IMR-90 (cell line): ENCODE measurements at regions not wholly inside any gene's neighbourhood (a gene's known extent, or its start where the extent isn't known, plus 50 kb on each side); places are given as distances from the start of the nearest gene placed in this dataset.

Experiments
- ATAC-seq: fragments of 200-7000 bp; cut with Tn5 transposase; 2 replicates; pipeline ENCODE4 v1.9.1; 2020; ENCODE audit warnings: low read depth, mild to moderate bottlenecking, moderate library complexity
- BruUV-seq: library from RNA; stranded (reverse); fragments of 400-500 nt; replicated peaks from 2 replicates; lab custom pipeline; 2021; lab: Mats Ljungman, UMichigan
- CTCF ChIA-PET: fragments of 300-600 bp; formaldehyde crosslinking; extraction: SDS; loops from one replicate; lab custom pipeline; 2021; ENCODE audit warnings: antibody characterized with exemption; lab: Yijun Ruan, JAX
- POLR2A ChIA-PET: fragments of 300-600 bp; sonication (Branson Sonifier 250); formaldehyde crosslinking; loops from one replicate; lab custom pipeline; 2022; ENCODE audit warnings: antibody characterized with exemption; ENCODE audit not compliant: unreplicated experiment; lab: Charles Lee
- DNase-seq: peaks from one replicate; pipeline ENCODE4 v3.0.0; 2013
- H2AFZ ChIP-seq: replicated peaks from 2 replicates; pipeline ENCODE3; 2013; ENCODE audit warnings: low read length, mild to moderate bottlenecking; ENCODE audit not compliant: poor library complexity
- H2AK5ac ChIP-seq: 2 replicates; pipeline ENCODE4 v1.6.1; 2013; ENCODE audit warnings: low read depth, low read length, inconsistent platforms
- H2AK9ac ChIP-seq: replicated peaks from 2 replicates; pipeline ENCODE3; 2013; ENCODE audit warnings: mild to moderate bottlenecking, low read depth, low read length, moderate library complexity; ENCODE audit not compliant: poor library complexity
- H2BK120ac ChIP-seq: 2 replicates; pipeline ENCODE4 v1.6.1; 2013; ENCODE audit warnings: low read depth, low read length, inconsistent platforms
- H2BK15ac ChIP-seq: 3 replicates; pipeline ENCODE4 v1.6.1; 2013; ENCODE audit warnings: low read depth, low read length, inconsistent platforms
- H2BK20ac ChIP-seq: 2 replicates; pipeline ENCODE4 v1.6.1; 2013; ENCODE audit warnings: low read depth, mild to moderate bottlenecking, inconsistent platforms, low read length, moderate library complexity
- H2BK5ac ChIP-seq: 2 replicates; pipeline ENCODE4 v1.6.1; 2013; ENCODE audit warnings: mild to moderate bottlenecking, low read depth, low read length, inconsistent platforms; ENCODE audit not compliant: poor library complexity, severe bottlenecking
- H3K14ac ChIP-seq: replicated peaks from 2 replicates; pipeline ENCODE4 v1.6.1; 2013; ENCODE audit warnings: low read depth, low read length, inconsistent platforms
- H3K18ac ChIP-seq: 2 replicates; pipeline ENCODE4 v1.6.1; 2013; ENCODE audit warnings: low read depth, low read length, control low read depth
- H3K23ac ChIP-seq: 2 replicates; pipeline ENCODE4 v1.6.1; 2013; ENCODE audit warnings: low read depth, low read length, inconsistent platforms
- H3K27ac ChIP-seq: 2 replicates; pipeline ENCODE4 v1.5.1; 2013; ENCODE audit warnings: mild to moderate bottlenecking, control low read depth, low read length; ENCODE audit not compliant: insufficient read depth
- H3K27me3 ChIP-seq: 2 replicates; pipeline ENCODE4 v1.6.1; 2013; ENCODE audit warnings: low read length; ENCODE audit not compliant: control insufficient read depth, insufficient read depth
- H3K36me3 ChIP-seq: 2 replicates; pipeline ENCODE4 v1.6.1; 2013; ENCODE audit warnings: low read length, mixed read lengths; ENCODE audit not compliant: control insufficient read depth, insufficient read depth
- H3K4ac ChIP-seq: 2 replicates; pipeline ENCODE4 v1.6.1; 2013; ENCODE audit warnings: low read depth, low read length, inconsistent platforms
- H3K4me1 ChIP-seq: 2 replicates; pipeline ENCODE4 v1.6.1; 2013; ENCODE audit warnings: low read length, mixed read lengths; ENCODE audit not compliant: control insufficient read depth, insufficient read depth
- H3K4me2 ChIP-seq: 2 replicates; pipeline ENCODE4 v1.6.1; 2013; ENCODE audit warnings: low read depth, mild to moderate bottlenecking, control low read depth, low read length, moderate library complexity
- H3K4me3 ChIP-seq: 2 replicates; pipeline ENCODE4 v1.5.1; 2013; ENCODE audit warnings: low read depth, mild to moderate bottlenecking, control low read depth, low read length, moderate library complexity; ENCODE audit not compliant: insufficient read depth
- H3K56ac ChIP-seq: 2 replicates; pipeline ENCODE4 v1.6.1; 2013; ENCODE audit warnings: low read length, inconsistent platforms; ENCODE audit not compliant: insufficient read depth; ENCODE audit errors: extremely low read depth
- H3K79me1 ChIP-seq, 2 experiments: 2 replicates each; pipeline ENCODE4 v1.6.1; 2013; ENCODE audit warnings: low read length in 2 of 2, inconsistent platforms in 1 of 2, low read depth in 1 of 2
- H3K9ac ChIP-seq: 2 replicates; pipeline ENCODE4 v1.6.1; 2013; ENCODE audit warnings: low read depth, low read length, control low read depth
- H3K9me1 ChIP-seq: 2 replicates; pipeline ENCODE4 v1.6.1; 2013; ENCODE audit warnings: low read length, inconsistent platforms; ENCODE audit not compliant: insufficient read depth
- H3K9me3 ChIP-seq: 2 replicates; pipeline ENCODE4 v1.6.1; 2013; ENCODE audit warnings: low read length; ENCODE audit not compliant: control insufficient read depth, insufficient read depth
- H4K20me1 ChIP-seq: 2 replicates; pipeline ENCODE4 v1.6.1; 2013; ENCODE audit warnings: low read length, inconsistent platforms; ENCODE audit not compliant: insufficient read depth
- H4K5ac ChIP-seq: 2 replicates; pipeline ENCODE4 v1.6.1; 2013; ENCODE audit warnings: mild to moderate bottlenecking, low read depth, low read length, control low read depth
- H4K8ac ChIP-seq, 2 experiments: 2 replicates each; pipeline ENCODE4 v1.6.1; 2013; ENCODE audit warnings: low read depth in 2 of 2, low read length in 2 of 2, control low read depth in 1 of 2, inconsistent platforms in 1 of 2
- H4K91ac ChIP-seq: 2 replicates; pipeline ENCODE4 v1.6.1; 2013; ENCODE audit warnings: low read depth, low read length, inconsistent platforms; ENCODE audit not compliant: insufficient read depth
- BHLHE40 ChIP-seq: fragments of 150-350 bp; IDR thresholded peaks from 2 replicates; pipeline ENCODE4 v1.6.1; 2016; ENCODE audit warnings: mild to moderate bottlenecking, low read depth, low read length
- CEBPB ChIP-seq: IDR thresholded peaks from 2 replicates; pipeline ENCODE4 v1.6.1; 2012; ENCODE audit warnings: low read depth, low read length, improper control_type of control experiment
- CHD1 ChIP-seq: IDR thresholded peaks from 2 replicates; pipeline ENCODE4 v1.6.1; 2012; ENCODE audit warnings: low read depth, low read length, improper control_type of control experiment
- CTCF ChIP-seq: conservative IDR thresholded peaks from 2 replicates; pipeline ENCODE4 v1.5.1; 2012; ENCODE audit warnings: mild to moderate bottlenecking, low read depth, low read length, improper control_type of control experiment
- FOS ChIP-seq: fragments of 150-350 bp; IDR thresholded peaks from 2 replicates; pipeline ENCODE4 v1.6.1; 2016; ENCODE audit warnings: low read depth, low read length
- MAFK ChIP-seq: IDR thresholded peaks from 2 replicates; pipeline ENCODE4 v1.6.1; 2012; ENCODE audit warnings: low read depth, low read length, improper control_type of control experiment
- MAZ ChIP-seq: IDR thresholded peaks from 2 replicates; pipeline ENCODE4 v1.6.1; 2012; ENCODE audit warnings: low read depth, mild to moderate bottlenecking, low read length, improper control_type of control experiment, moderate library complexity, borderline replicate concordance
- MXI1 ChIP-seq: IDR thresholded peaks from 2 replicates; pipeline ENCODE4 v1.6.1; 2012; ENCODE audit warnings: low read depth, mild to moderate bottlenecking, low read length, moderate library complexity, borderline replicate concordance
- NFE2L2 ChIP-seq: fragments of 150-350 bp; IDR thresholded peaks from 2 replicates; pipeline ENCODE4 v1.6.1; 2016; ENCODE audit warnings: low read depth, mild to moderate bottlenecking, low read length
- POLR2A ChIP-seq: IDR thresholded peaks from 2 replicates; pipeline ENCODE4 v1.6.1; 2012; ENCODE audit warnings: mild to moderate bottlenecking, low read depth, low read length
- RAD21 ChIP-seq: IDR thresholded peaks from 2 replicates; pipeline ENCODE4 v1.6.1; 2012; ENCODE audit warnings: low read length, improper control_type of control experiment
- RCOR1 ChIP-seq: IDR thresholded peaks from 2 replicates; pipeline ENCODE4 v1.6.1; 2012; ENCODE audit warnings: mild to moderate bottlenecking, low read length, improper control_type of control experiment; ENCODE audit not compliant: insufficient replicate concordance
- RFX5 ChIP-seq: IDR thresholded peaks from 2 replicates; pipeline ENCODE4 v1.8.0; 2012; ENCODE audit warnings: low read depth, mild to moderate bottlenecking, low read length, moderate library complexity
- SMC3 ChIP-seq: fragments of 150-350 bp; IDR thresholded peaks from 2 replicates; pipeline ENCODE4 v1.6.1; 2016; ENCODE audit warnings: low read depth, mild to moderate bottlenecking, antibody characterized with exemption, low read length, moderate library complexity
- WGBS, 2 experiments: methylation state at CpG; one replicate each; pipeline versions ENCODE4 v1.1.5 to v1.1.7; 2013; ENCODE audit warnings: missing lambda C conversion rate in 2 of 2; ENCODE audit not compliant: insufficient read length in 1 of 2; ENCODE audit errors: extremely low coverage in 2 of 2; 5-methylcytosine and 5-hydroxymethylcytosine counted together
- dilution Hi-C: fragments of 300-500 bp; cut with HindIII; formaldehyde crosslinking; loops from one replicate; pipeline ENCODE4 v1.14.3; 2018; ENCODE audit warnings: low sequenced_read_pairs; ENCODE audit not compliant: unreplicated experiment
- in situ Hi-C: fragments of 300-500 bp; cut with MboI; formaldehyde crosslinking; loops from 3 replicates; pipeline ENCODE4 v1.14.3; 2019; ENCODE audit warnings: low sequenced_read_pairs, inconsistent platforms, mixed read lengths
- intact Hi-C: fragments of 100-400 bp; cut with micrococcal nuclease; formaldehyde crosslinking; loops from 2 replicates; pipeline ENCODE4 v1.10.0; 2022
- TF ChIP-seq, protein P1 (sequence below): fragments of 150-350 bp; IDR thresholded peaks from 2 replicates; pipeline ENCODE4 v1.6.1; 2017; ENCODE audit warnings: mild to moderate bottlenecking, antibody characterized with exemption, low read length, low read depth
- TF ChIP-seq, protein P2 (sequence below): fragments of 150-350 bp; IDR thresholded peaks from 2 replicates; pipeline ENCODE4 v1.6.1; 2016; ENCODE audit warnings: low read depth, mild to moderate bottlenecking, low read length, moderate library complexity, borderline replicate concordance

DNA sequence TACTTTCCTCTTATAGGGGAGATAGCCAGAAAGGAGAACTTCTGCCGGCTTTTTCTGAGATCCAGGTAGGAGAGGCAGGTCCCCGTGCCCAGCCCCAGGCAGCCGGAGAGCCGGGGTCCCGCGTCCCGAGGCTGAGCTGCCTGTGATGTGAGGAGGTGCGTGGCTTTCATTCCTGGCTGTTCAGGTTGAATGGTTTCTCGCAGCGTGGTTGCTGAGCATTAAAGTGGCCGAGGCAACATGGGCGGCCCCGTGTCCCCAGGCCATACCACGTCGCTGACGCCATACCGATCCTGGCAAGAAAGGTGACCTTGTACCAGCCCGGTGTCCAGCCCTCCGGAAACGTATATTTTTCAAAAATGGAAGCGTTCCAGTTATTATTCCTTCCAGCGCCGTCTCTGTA lies 116.7 kb upstream of the MYL2 start:
- Histone ChIP-seq H3K79me1 (no peaks in the 10 kb centered on the region), H4K8ac (no peak overlapping the region), H3K9me3 (no peaks in the 10 kb centered on the region), H3K4me1 (no peaks in the 10 kb centered on the region), H3K27ac (no peak overlapping the region), H2BK5ac (no peak overlapping the region), H4K5ac (no peak overlapping the region), H3K14ac (no peak overlapping the region), H3K23ac (no peak overlapping the region), H3K18ac (no peak overlapping the region), H3K9me1 (no peaks in the 10 kb centered on the region), H3K4ac (no peak overlapping the region), H3K36me3 (no peaks in the 10 kb centered on the region), H3K4me3 (no peak overlapping the region), H3K4me2 (no peak overlapping the region), H3K9ac (no peak overlapping the region), H2BK20ac (no peak overlapping the region), H3K27me3 (peaks cover 39% of the 10 kb centered on the region), H2AK5ac (no peak overlapping the region), H4K20me1 (no peaks in the 10 kb centered on the region), H2BK120ac (no peak overlapping the region), H3K56ac (no peak overlapping the region), H2AFZ (no peak overlapping the region), H2AK9ac (no peak overlapping the region), H2BK15ac (no peak overlapping the region), H4K91ac (no peak overlapping the region)
- BruUV-seq: no TSS peak
- ChIA-PET CTCF (no interaction called here), POLR2A (no interaction called here)
- WGBS, 2 experiments: 48% methylated on average over 8 of the region's 23 CpGs; no CpG with 5 or more reads in 1 of the 2 experiments
- DNase-seq (no peak), ATAC-seq (no peak)
- no peak for TF ChIP-seq SMC3
- no peak for TF ChIP-seq CEBPB
- TF ChIP-seq CHD1: no peak
- no peak for TF ChIP-seq FOS
- TF ChIP-seq RCOR1: no peak
- TF ChIP-seq, protein P1, sequence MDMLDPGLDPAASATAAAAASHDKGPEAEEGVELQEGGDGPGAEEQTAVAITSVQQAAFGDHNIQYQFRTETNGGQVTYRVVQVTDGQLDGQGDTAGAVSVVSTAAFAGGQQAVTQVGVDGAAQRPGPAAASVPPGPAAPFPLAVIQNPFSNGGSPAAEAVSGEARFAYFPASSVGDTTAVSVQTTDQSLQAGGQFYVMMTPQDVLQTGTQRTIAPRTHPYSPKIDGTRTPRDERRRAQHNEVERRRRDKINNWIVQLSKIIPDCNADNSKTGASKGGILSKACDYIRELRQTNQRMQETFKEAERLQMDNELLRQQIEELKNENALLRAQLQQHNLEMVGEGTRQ: no peak
- TF ChIP-seq, protein P2, sequence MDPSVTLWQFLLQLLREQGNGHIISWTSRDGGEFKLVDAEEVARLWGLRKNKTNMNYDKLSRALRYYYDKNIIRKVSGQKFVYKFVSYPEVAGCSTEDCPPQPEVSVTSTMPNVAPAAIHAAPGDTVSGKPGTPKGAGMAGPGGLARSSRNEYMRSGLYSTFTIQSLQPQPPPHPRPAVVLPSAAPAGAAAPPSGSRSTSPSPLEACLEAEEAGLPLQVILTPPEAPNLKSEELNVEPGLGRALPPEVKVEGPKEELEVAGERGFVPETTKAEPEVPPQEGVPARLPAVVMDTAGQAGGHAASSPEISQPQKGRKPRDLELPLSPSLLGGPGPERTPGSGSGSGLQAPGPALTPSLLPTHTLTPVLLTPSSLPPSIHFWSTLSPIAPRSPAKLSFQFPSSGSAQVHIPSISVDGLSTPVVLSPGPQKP: no peak
- TF ChIP-seq MXI1: no peak
- no peak for TF ChIP-seq CTCF
- no peak for TF ChIP-seq POLR2A
- TF ChIP-seq RAD21: no peak
- no peak for TF ChIP-seq RFX5
- no peak for TF ChIP-seq BHLHE40
- no peak for TF ChIP-seq MAFK
- TF ChIP-seq MAZ: no peak
- no peak for TF ChIP-seq NFE2L2
- in situ Hi-C loops: no loop called here
- dilution Hi-C loops: no loop called here
- intact Hi-C loops: no loop called here
